ENCODE measurements at regions not wholly inside any gene's neighbourhood (a gene's known extent, or its start where the extent isn't known, plus 50 kb on each side); places are given as distances from the start of the nearest gene placed in this dataset.

DNA sequence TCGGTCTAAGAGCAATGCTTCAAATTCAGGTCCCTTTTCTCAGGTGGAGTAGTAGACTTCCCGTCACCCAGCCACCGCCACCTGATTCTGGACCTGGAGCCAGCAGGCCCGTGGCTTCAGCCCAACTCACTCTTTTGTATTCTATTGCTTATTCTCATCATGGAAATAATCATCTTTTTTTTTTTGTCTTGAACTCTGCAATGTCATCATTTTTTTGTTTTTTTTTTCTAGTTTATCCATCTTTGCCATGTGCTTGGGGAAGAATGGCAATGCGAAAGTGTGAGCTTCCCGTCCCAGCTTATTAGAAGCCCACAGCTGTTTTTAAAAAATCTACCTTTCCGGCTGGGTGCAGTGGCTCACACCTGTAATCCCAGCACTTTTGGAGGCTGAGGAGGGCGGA is 51.3 kb upstream of the FSTL1 start:
- TF ChIP-seq, protein P1, sequence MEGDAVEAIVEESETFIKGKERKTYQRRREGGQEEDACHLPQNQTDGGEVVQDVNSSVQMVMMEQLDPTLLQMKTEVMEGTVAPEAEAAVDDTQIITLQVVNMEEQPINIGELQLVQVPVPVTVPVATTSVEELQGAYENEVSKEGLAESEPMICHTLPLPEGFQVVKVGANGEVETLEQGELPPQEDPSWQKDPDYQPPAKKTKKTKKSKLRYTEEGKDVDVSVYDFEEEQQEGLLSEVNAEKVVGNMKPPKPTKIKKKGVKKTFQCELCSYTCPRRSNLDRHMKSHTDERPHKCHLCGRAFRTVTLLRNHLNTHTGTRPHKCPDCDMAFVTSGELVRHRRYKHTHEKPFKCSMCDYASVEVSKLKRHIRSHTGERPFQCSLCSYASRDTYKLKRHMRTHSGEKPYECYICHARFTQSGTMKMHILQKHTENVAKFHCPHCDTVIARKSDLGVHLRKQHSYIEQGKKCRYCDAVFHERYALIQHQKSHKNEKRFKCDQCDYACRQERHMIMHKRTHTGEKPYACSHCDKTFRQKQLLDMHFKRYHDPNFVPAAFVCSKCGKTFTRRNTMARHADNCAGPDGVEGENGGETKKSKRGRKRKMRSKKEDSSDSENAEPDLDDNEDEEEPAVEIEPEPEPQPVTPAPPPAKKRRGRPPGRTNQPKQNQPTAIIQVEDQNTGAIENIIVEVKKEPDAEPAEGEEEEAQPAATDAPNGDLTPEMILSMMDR (IDR thresholded peaks at IDR 0.05; ENCODE audit: borderline replicate concordance, extremely low read depth, low read length, poor library complexity, severe bottlenecking): no peak
- no peak for TF ChIP-seq EZH2 (IDR thresholded peaks at IDR 0.05; ENCODE audit: borderline replicate concordance, low read depth, low read length, severe bottlenecking)
